ENCODE measurements at regions not wholly inside any gene's neighbourhood (a gene's known extent, or its start where the extent isn't known, plus 50 kb on each side); places are given as distances from the start of the nearest gene placed in this dataset.

- Mint-ChIP-seq H3K4me3 (no peak overlapping the region), H3K9me3 (no peaks in the 10 kb centered on the region), H3K4me1 (no peaks in the 10 kb centered on the region), H3K27me3 (ENCODE audit: low read depth) (peaks cover 19% of the 10 kb centered on the region), H3K36me3 (ENCODE audit: low read depth) (no peaks in the 10 kb centered on the region), H3K27ac (no peak overlapping the region)
- TF ChIP-seq, protein P1, sequence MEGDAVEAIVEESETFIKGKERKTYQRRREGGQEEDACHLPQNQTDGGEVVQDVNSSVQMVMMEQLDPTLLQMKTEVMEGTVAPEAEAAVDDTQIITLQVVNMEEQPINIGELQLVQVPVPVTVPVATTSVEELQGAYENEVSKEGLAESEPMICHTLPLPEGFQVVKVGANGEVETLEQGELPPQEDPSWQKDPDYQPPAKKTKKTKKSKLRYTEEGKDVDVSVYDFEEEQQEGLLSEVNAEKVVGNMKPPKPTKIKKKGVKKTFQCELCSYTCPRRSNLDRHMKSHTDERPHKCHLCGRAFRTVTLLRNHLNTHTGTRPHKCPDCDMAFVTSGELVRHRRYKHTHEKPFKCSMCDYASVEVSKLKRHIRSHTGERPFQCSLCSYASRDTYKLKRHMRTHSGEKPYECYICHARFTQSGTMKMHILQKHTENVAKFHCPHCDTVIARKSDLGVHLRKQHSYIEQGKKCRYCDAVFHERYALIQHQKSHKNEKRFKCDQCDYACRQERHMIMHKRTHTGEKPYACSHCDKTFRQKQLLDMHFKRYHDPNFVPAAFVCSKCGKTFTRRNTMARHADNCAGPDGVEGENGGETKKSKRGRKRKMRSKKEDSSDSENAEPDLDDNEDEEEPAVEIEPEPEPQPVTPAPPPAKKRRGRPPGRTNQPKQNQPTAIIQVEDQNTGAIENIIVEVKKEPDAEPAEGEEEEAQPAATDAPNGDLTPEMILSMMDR (IDR thresholded peaks at IDR 0.05; ENCODE audit: unreplicated experiment in 3 of 3), result no peak
These were observed 96.2 kb upstream of the SYT13 start for GRCh38 chr11:45382133-45382878.

DNA sequence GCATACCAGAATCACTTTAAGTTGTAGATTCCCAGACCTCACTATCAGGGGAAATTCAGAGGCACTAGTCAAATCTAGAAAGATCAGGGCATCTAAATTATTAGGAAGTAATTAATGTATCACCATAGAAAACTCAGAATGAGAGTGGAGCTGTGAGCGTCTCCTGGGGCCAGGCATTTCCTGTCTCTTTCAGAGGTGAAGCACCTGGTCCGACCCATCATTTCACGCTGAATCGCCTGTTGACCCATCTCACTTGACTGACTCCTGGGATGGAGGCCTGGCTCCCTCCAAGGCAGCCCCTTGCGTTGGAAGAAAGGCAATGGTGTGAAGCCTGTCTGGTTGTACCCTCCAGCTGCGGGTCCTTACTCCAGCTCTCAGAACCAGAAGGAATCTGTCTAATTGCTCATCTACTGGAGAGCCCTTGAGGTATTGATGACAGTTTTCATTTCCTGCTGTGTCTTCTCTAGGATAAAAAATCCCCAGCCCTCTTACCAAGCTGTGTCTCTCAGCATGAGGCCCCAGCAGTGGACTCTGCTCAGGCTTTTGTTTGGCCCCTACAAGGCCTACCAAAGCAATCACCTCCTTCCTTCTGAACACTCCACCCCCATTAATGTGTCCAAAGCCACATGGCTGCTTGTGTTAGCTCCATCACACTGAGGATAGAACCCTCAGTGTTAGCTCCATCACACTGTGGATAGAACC, 93.2 kb upstream of the SYT13 start:
- Mint-ChIP-seq H3K4me3 (no peak overlapping the region), H3K9me3 (no peaks in the 10 kb centered on the region), H3K27me3 (ENCODE audit: low read depth) (peaks cover 25% of the 10 kb centered on the region), H3K4me1 (no peaks in the 10 kb centered on the region), H3K27ac (no peak overlapping the region), H3K36me3 (ENCODE audit: low read depth) (no peaks in the 10 kb centered on the region)
- TF ChIP-seq, protein P1 (IDR thresholded peaks at IDR 0.05; ENCODE audit: unreplicated experiment in 3 of 3), result no peak

DNA sequence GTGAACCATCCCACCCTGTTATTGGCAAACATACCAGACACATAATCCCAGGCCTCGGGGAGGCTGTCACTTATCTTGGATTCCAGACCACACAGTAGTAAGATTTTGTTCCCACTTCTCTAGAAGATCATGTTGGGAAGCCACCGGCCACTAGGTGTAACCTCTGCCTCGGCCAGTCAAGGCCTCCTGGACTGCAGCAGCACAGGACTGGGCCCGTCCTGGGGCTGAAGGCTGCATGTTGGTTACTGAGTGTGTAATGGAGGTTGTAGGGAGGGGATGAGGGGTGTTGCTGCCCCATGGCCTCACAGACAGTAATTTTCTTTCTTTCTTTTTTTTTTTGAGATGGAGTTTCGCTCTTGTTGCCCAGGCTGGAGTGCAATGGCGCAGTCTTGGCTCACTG, 92.4 kb upstream of the SYT13 start:
- TF ChIP-seq, protein P1 (IDR thresholded peaks at IDR 0.05; ENCODE audit: unreplicated experiment in 3 of 3), result no peak
- H3K27ac Mint-ChIP-seq, result no peak overlapping the region
- H3K27me3 Mint-ChIP-seq (ENCODE audit: low read depth), result peaks cover 30% of the 10 kb centered on the region
- H3K9me3 Mint-ChIP-seq, result no peaks in the 10 kb centered on the region
- H3K4me1 Mint-ChIP-seq, result no peaks in the 10 kb centered on the region
- no peak overlapping the region for H3K4me3 Mint-ChIP-seq
- H3K36me3 Mint-ChIP-seq (ENCODE audit: low read depth), result no peaks in the 10 kb centered on the region

DNA sequence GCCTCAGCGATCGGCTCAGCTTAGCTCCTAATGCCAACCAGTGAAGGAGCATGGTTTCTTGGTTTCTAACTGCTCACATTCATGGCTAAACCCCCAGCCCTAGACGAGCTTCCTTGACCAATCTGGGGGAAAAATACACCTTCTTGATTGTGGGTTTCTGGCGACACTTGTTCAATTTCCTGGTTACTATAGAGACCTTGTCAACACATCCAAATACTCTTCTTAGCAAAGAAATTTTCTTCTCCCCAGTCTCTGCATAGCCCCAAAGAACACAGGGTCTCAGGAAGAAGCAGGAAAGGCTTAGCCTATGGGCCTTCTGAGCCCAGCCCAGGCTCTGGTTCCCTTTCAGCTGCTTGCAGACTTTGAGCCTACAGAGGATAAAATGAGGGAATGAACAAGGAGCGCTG, 88.5 kb upstream of the SYT13 start:
- Mint-ChIP-seq H3K27me3 (ENCODE audit: low read depth) (peaks cover 42% of the 10 kb centered on the region), H3K4me1 (peaks cover 10% of the 10 kb centered on the region), H3K27ac (no peak overlapping the region), H3K9me3 (no peaks in the 10 kb centered on the region), H3K4me3 (no peak overlapping the region), H3K36me3 (ENCODE audit: low read depth) (no peaks in the 10 kb centered on the region)
- TF ChIP-seq, protein P1 (IDR thresholded peaks at IDR 0.05; ENCODE audit: unreplicated experiment in 3 of 3), result no peak

DNA sequence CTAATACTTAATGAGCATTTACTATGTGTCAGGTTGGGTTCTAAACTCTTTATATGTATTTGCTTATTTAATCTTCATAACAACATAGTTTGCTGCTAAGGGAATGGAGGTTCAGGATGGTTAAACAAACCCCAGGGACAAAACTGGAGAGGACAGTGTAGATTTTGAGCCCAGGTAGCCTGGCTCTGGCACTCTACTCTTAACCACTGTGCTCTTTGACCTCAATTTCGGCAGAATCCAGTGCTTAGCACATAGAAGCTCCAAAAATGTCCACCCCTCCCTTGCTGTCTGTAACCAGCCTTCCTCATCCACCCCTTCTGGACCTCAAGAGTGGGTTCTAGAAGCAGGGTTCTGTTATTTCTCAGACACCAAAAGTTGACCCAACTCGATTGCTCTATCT, 88.0 kb upstream of the SYT13 start:
- Mint-ChIP-seq H3K9me3 (no peaks in the 10 kb centered on the region), H3K27ac (no peak overlapping the region), H3K36me3 (ENCODE audit: low read depth) (no peaks in the 10 kb centered on the region), H3K4me3 (no peak overlapping the region), H3K4me1 (peaks cover 14% of the 10 kb centered on the region), H3K27me3 (ENCODE audit: low read depth) (peaks cover 46% of the 10 kb centered on the region)
- TF ChIP-seq, protein P1 (IDR thresholded peaks at IDR 0.05; ENCODE audit: unreplicated experiment in 3 of 3), result no peak
